Liver (tissue), 8 donors: ENCODE measurements at regions not wholly inside any gene's neighbourhood (a gene's known extent, or its start where the extent isn't known, plus 50 kb on each side); places are given as distances from the start of the nearest gene placed in this dataset.

ENCODE experiments used
- DNase-seq: peaks from one replicate; pipeline ENCODE4 v3.0.0-alpha.2; 2017; ENCODE audit warnings: low spot score
- H3K27ac ChIP-seq, 2 donors: one replicate each; pipeline ENCODE4 v1.7.0; 2013; ENCODE audit warnings: inconsistent platforms in 2 of 2, low read length in 2 of 2, control low read depth in 1 of 2, low read depth in 1 of 2, mild to moderate bottlenecking in 1 of 2
- H3K27me3 ChIP-seq, 4 donors: one replicate each; pipeline versions ENCODE4 v1.6.1 to v1.7.0; 2013; ENCODE audit warnings: low read length in 3 of 4, inconsistent platforms in 1 of 4, mild to moderate bottlenecking in 1 of 4, moderate library complexity in 1 of 4; ENCODE audit not compliant: control insufficient read depth in 4 of 4, insufficient read depth in 4 of 4
- H3K36me3 ChIP-seq, 4 donors: one replicate each; pipeline versions ENCODE4 v1.6.1 to v1.7.0; 2013; ENCODE audit warnings: low read length in 3 of 4, mild to moderate bottlenecking in 3 of 4, low read depth in 1 of 4, moderate library complexity in 1 of 4; ENCODE audit not compliant: control insufficient read depth in 4 of 4, insufficient read depth in 3 of 4
- H3K4me1 ChIP-seq, 4 donors: one replicate each; pipeline versions ENCODE4 v1.6.1 to v1.7.0; 2013; ENCODE audit warnings: low read length in 3 of 4, mild to moderate bottlenecking in 3 of 4, moderate library complexity in 1 of 4; ENCODE audit not compliant: control insufficient read depth in 4 of 4, insufficient read depth in 4 of 4
- H3K4me3 ChIP-seq, 3 donors: one replicate each; pipeline versions ENCODE4 v1.6.1 to v1.7.0; 2013; ENCODE audit warnings: low read length in 3 of 3, control low read depth in 1 of 3, low read depth in 1 of 3, mild to moderate bottlenecking in 1 of 3
- H3K9ac ChIP-seq, 2 donors: one replicate each; pipeline ENCODE4 v1.7.0; 2013; ENCODE audit warnings: low read length in 2 of 2, mild to moderate bottlenecking in 2 of 2, moderate library complexity in 2 of 2, control low read depth in 1 of 2, low read depth in 1 of 2
- H3K9me3 ChIP-seq, 4 donors: one replicate each; pipeline versions ENCODE4 v1.6.1 to v1.7.0; 2013; ENCODE audit warnings: low read length in 3 of 4; ENCODE audit not compliant: control insufficient read depth in 4 of 4
- ATF3 ChIP-seq: IDR thresholded peaks from 2 replicates; pipeline ENCODE4 v1.6.1; 2016; ENCODE audit warnings: antibody characterized with exemption
- CTCF ChIP-seq: fragments of 150-350 bp; IDR thresholded peaks from 2 replicates; pipeline ENCODE4 v1.5.1; 2017; ENCODE audit warnings: improper control_type of control experiment, low read depth, low read length; ENCODE audit not compliant: missing input control
- FOXA1 ChIP-seq: IDR thresholded peaks from 2 replicates; pipeline ENCODE4 v1.6.1; 2016; ENCODE audit warnings: antibody characterized with exemption
- GABPA ChIP-seq, 2 donors: IDR thresholded peaks in 1 of 2; conservative IDR thresholded peaks in 1 of 2; 2 replicates each; pipeline ENCODE4 v1.6.1; 2016; ENCODE audit warnings: antibody characterized with exemption in 2 of 2, mild to moderate bottlenecking in 1 of 2, moderate library complexity in 1 of 2
- HNF4A ChIP-seq, 2 donors: conservative IDR thresholded peaks; 2 replicates each; pipeline ENCODE4 v1.6.1; 2016; ENCODE audit warnings: antibody characterized with exemption in 2 of 2, mild to moderate bottlenecking in 2 of 2
- HNF4G ChIP-seq: IDR thresholded peaks from 2 replicates; pipeline ENCODE4 v1.6.1; 2016; ENCODE audit warnings: antibody characterized with exemption
- JUND ChIP-seq, 2 donors: IDR thresholded peaks; 2 replicates each; pipeline ENCODE4 v1.6.1; 2016; ENCODE audit warnings: antibody characterized with exemption in 2 of 2
- RAD21 ChIP-seq, 2 donors: IDR thresholded peaks; 2 replicates each; pipeline ENCODE4 v1.6.1; 2016; ENCODE audit warnings: antibody characterized with exemption in 2 of 2, mild to moderate bottlenecking in 2 of 2
- SP1 ChIP-seq: IDR thresholded peaks from 2 replicates; pipeline ENCODE4 v1.6.1; 2018; ENCODE audit warnings: antibody characterized with exemption, mild to moderate bottlenecking
- TAF1 ChIP-seq: conservative IDR thresholded peaks from 2 replicates; pipeline ENCODE4 v1.6.1; 2016; ENCODE audit warnings: antibody characterized with exemption, mild to moderate bottlenecking
- YY1 ChIP-seq: IDR thresholded peaks from 2 replicates; pipeline ENCODE4 v1.6.1; 2016; ENCODE audit warnings: antibody characterized with exemption, mild to moderate bottlenecking
- ZBTB33 ChIP-seq: IDR thresholded peaks from 2 replicates; pipeline ENCODE4 v1.6.1; 2016; ENCODE audit warnings: antibody characterized with exemption
- WGBS: extraction: QIAGEN DNeasy Blood & Tissue Kit; methylation state at CpG from one replicate; pipeline ENCODE4 v1.1.7; 2013; 5-methylcytosine and 5-hydroxymethylcytosine counted together
- donor health status: healthy.
- donor health status: healthy.
- donor health status: healthy.
- donor health status: healthy.
- donor health status: healthy.

- H3K27ac ChIP-seq, result no peak overlapping the region
- H3K27me3 ChIP-seq, result peaks cover 0 to 2% (median 0%) of the 10 kb centered on the region in 4 donors
- 66% methylated on average over 12 of the region's 12 CpGs for WGBS
- no peaks in the 10 kb centered on the region for H3K9me3 ChIP-seq
- H3K4me3 ChIP-seq, result no peak overlapping the region
- H3K9ac ChIP-seq, result no peak overlapping the region
- H3K36me3 ChIP-seq, result no peaks in the 10 kb centered on the region
- no peak for DNase-seq
- TF ChIP-seq RAD21 (IDR thresholded peaks at IDR 0.05) (no peak), YY1 (no peak), SP1 (no peak), CTCF (no peak), TAF1 (no peak), ZBTB33 (no peak), GABPA (IDR thresholded peaks at IDR 0.05 in 1 of 2, conservative IDR thresholded peaks at IDR 0.05 in 1 of 2) (no peak), ATF3 (no peak), FOXA1 (no peak), HNF4A (conservative IDR thresholded peaks at IDR 0.05) (no peak), JUND (IDR thresholded peaks at IDR 0.05) (no peak), HNF4G (no peak)
- no peaks in the 10 kb centered on the region for H3K4me1 ChIP-seq
Observed at GRCh38 chr22:48248901-48249455, 1486.5 kb downstream of the TBC1D22A start.

- WGBS, result 69% methylated on average over 7 of the region's 7 CpGs
- Histone ChIP-seq H3K27ac (no peak overlapping the region), H3K36me3 (no peaks in the 10 kb centered on the region), H3K9ac (no peak overlapping the region), H3K9me3 (no peaks in the 10 kb centered on the region), H3K27me3 (no peaks in the 10 kb centered on the region), H3K4me1 (no peaks in the 10 kb centered on the region), H3K4me3 (no peak overlapping the region)
- DNase-seq, result no peak
- no peak for TF ChIP-seq TAF1
Observed at GRCh38 chr22:48247829-48248228, 1485.4 kb downstream of the TBC1D22A start.

GRCh38 chr22:48245196-48245485 lies 1482.7 kb downstream of the TBC1D22A start:
- no peak overlapping the region for H3K4me3 ChIP-seq
- H3K27ac ChIP-seq, result no peak overlapping the region
- TF ChIP-seq HNF4A (conservative IDR thresholded peaks at IDR 0.05), result no peak
- no peak for TF ChIP-seq HNF4G
- H3K36me3 ChIP-seq, result no peaks in the 10 kb centered on the region
- no peak for DNase-seq
- 64% methylated on average over 2 of the region's 2 CpGs for WGBS
- H3K9ac ChIP-seq, result no peak overlapping the region
- H3K4me1 ChIP-seq, result no peaks in the 10 kb centered on the region
- H3K27me3 ChIP-seq, result no peaks in the 10 kb centered on the region
- no peaks in the 10 kb centered on the region for H3K9me3 ChIP-seq
